Posterior cingulate gyrus (tissue), 11 donors: ENCODE measurements at regions not wholly inside any gene's neighbourhood (a gene's known extent, or its start where the extent isn't known, plus 50 kb on each side); places are given as distances from the start of the nearest gene placed in this dataset.
"Not testable (repeated sequence)": the region's sequence is repeated elsewhere in the genome, so short reads cannot be mapped to it uniquely, and the experiment has no call there.

Experiments
- DNase-seq, 10 donors: peaks; one replicate each; pipeline versions ENCODE4 v3.0.0 to v3.0.0-alpha.2; 2020 to 2021; ENCODE audit warnings: mixed read lengths in 3 of 10
- intact Hi-C: fragments of 100-400 bp; cut with DNase I; formaldehyde crosslinking; loops from one replicate; pipeline ENCODE4 v1.15.1; 2023

DNA sequence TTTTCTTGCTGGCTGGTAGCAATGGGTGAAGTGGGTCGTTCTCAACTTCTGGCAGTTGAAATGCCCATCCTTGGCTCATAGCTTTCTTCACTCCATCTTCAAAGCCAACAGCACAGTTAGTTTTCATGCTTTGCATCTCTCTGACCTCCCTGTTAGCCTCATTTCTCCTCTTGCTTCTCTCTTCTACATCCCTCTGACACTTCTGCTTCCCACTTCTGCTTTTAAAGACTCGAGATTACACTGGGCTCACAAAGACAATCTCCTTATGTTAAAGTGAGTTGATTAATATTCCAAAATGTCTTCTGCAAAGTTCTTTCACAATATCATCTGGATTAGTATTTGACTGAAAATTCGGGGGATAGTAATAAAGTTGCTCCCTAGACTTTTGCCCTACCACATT lies 684.8 kb upstream of the CCNG1 start:
- intact Hi-C loops = no loop called here
- DNase-seq = no peak

DNA sequence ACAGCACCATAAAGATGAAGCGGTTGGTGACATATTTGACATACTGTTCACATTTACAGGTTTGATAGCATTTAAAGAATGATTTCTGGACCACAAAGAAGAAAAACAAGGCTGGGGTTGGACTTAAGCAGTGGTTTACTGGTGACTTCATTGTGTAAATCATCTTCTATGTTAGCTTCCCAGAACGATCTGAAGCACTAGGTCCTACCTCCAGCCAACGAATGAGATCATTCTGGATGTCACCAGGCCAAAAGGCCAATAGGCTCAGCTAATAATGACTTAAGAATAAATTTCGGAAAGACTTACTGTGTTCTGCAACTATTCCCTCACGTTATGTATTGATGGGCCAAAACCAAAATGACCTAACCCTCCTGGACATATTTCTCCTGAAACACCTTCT lies 675.3 kb upstream of the CCNG1 start:
- intact Hi-C loops = no loop called here
- DNase-seq = no peak

DNA sequence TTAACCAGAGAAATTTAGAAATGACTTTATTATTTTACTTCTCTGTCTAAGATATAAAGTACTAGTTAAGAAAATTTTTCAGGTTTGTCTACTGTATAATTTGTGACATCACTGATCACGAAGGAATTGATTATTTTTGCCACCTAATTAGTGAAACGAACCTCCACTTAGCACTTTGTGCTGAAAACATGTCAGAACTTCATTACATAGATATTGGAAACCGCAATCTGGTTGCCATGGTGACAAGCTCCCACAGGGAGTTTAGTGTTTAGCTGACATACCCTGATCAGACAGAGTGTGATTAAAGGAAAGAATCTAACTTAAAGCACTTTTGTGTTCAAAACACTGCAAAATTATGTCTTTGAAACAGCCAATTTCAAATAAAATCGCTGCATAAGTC lies 668.4 kb upstream of the CCNG1 start:
- intact Hi-C loops = no loop called here
- DNase-seq = no peak

DNA sequence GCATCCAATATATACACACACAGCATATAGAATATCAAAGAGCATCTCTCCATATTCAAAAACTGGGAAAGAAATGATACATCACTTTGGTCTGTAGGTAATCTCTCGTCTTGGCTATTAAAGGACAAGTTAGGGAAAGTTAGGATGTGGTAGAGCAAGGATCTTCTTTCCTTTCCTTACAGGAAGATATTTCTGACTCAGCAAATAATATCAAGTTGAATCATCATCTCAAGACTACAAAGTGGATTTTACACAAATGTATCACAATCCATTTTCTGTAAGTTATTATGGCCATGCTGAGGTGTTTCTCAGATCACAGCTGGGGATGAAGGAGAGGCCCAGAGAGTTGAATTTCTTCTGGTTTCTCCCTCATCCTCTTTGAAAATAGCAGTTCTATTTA lies 651.7 kb upstream of the CCNG1 start:
- intact Hi-C loops = no loop called here
- no peak for DNase-seq

DNA sequence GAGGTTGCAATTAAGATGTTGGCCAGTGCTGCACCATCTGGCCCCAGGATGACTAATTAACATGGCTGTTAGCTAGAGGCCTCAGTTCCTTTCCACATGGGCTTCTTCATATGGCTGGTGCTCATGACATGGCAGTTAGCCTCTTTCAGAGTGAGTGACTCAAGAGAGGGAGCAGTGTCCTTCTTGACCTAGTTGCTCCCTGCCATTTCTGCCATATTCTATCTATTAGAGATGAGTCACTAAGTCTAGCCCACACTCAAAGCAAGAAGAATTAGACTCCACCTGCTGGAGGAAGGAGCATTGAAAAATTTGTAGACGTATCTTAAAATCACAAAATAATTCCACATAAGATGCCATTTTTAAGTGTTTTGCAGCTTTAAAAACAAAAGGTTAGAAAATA lies 651.2 kb upstream of the CCNG1 start:
- intact Hi-C loops = no loop called here
- no peak for DNase-seq

DNA sequence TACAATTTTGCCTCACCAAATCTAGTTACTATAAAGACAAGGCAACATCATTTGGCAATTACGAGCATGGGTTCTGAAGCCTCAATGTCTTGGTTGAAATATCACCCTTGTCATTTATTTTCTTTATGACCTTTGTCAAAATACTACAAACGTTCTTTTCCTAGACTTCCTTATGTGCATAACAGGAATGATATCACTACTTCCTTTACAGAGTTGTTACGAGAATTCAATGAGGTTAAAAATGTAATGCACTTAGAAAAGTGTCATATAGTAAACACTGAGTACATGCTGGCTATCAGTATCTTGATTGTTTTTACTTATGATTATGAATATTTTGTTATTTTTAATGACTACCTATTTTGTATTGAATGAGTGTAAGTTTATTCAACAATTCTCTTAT lies 640.9 kb upstream of the CCNG1 start:
- intact Hi-C loops = no loop called here
- no peak for DNase-seq

DNA sequence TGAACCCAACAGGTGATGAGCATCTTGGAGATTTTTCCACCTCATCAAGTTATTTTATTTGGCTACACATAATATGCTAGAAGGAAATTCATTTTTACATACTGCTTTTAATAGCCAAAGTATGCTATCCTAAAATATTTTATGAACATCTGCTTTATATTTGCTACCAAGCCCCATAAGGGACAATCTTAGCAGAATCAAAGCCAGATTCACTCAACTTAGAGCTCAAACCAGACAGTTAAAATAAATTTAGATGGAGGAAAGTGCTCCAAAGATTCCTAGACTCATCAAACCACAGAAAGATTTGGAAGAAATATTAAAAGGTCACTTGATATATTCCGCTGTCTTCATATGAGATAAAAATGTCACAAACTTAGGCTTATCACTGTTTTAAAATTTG lies 637.1 kb upstream of the CCNG1 start:
- intact Hi-C loops = no loop called here

DNA sequence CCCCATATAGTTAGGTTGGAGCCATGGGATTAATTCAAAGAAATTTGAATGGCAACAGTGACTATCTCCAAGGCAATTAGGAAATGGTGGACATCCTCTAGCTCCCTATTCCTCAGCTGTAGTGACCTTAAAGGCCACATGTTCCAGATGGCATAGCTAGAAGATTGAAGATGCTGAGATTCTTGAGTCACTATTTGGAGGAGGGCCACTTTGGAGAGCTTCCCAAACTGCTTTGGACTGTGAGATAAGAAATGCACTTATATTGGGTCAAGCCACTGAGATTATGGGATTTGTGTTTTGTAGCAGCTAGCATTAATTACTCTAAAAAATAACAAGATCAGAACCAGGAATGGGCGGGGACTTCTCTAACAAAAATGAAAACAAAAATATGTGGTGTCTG lies 636.2 kb upstream of the CCNG1 start:
- no peak for DNase-seq
- intact Hi-C loops = no loop called here

More for the DNA sequence above, 637.1 kb upstream of the CCNG1 start:
- DNase-seq = no peak

DNA sequence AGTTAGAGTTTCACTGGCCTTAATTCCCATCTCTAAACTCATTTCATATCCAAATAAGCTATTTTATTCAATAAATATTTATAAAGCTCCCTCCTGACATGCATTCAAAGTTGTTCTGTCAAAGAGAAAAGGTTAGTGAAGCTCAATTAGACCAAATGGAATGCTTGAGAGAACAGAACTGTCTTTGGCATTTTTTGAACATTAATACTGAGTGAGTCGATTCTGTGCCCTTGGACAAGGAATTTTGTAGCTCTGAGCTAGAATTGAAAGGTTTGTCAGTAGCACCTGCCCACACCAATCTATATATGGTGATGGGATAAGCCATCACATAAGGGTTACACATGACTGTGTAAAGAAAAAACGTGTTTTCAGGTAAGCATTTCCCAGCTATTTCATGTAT lies 631.2 kb upstream of the CCNG1 start:
- no peak for DNase-seq
- intact Hi-C loops = no loop called here

DNA sequence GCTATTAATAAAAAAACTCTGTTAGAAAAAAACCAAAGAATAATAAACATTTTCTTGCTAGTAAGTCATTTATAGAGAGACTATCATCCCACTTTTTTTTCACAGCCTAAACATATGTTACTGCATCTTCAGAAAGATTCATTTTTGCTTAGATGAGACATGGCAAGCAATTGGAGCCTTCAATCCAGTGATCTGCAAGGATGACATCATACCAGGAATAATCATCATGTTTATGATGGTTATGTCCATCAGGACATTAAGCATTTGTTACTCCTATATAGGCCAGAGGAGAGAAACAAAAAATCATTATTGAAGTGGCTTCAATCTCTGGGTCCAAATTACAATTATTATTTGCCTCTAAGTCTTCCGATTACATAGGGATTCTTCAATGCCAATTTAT lies 626.3 kb upstream of the CCNG1 start:
- no peak for DNase-seq
- intact Hi-C loops = no loop called here

DNA sequence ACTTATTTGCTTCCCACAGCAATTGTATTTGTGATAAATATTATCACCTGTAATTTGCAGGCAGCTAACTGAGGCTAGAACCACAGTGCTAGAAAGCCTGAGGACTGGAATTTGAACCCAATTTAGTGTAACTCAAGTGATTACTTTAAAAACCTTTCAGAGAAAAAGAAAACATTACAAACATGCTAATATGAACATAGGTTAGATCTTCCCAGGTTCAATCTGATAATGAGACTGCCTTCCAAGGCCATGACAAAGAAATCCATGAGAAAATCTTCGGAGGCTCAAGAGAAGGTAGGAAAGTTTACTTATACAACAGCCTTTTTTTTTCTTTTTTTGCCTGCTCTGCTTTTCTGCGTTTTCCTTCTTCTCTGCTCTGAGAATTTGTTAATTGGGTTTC lies 620.6 kb upstream of the CCNG1 start:
- no peak for DNase-seq
- intact Hi-C loops = no loop called here

DNA sequence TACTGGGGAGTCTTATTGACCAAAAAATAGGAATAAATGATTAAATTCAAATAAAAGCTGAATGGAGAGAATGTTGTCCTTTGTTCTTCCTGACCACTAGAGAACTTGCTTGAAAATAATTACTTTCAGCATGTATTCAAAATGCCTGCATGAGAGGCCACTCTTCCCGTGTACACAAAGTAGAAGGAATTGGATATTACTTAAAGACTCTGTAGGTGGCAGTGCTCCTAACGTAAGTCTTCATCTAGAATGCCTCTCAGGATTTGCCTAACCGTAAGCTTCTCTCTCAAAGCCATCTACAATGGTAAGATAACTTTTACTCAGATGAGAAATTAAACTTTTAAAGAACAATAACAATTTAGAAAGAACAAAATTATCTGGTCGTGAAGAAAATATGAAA lies 620.0 kb upstream of the CCNG1 start:
- no peak for DNase-seq
- intact Hi-C loops = no loop called here

DNA sequence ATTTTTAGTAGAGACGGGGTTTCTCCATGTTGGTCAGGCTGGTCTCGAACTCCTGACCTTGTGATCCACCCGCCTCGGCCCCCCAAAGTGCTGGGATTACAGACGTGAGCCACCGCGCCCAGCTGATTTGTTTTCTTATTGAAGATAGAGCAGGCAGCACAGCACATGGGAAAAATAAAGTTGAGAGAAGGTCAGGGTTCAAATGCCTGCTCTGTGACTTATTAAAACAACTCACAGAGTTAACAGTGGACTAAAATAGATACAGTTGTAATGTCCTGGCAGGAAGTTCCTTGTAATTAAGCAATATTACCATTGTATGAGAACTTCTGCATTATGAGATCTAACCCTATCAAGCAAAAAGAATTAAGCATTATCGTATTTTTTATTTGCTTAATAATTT lies 615.7 kb upstream of the CCNG1 start:
- intact Hi-C loops, DNase-seq: not testable (repeated sequence)

DNA sequence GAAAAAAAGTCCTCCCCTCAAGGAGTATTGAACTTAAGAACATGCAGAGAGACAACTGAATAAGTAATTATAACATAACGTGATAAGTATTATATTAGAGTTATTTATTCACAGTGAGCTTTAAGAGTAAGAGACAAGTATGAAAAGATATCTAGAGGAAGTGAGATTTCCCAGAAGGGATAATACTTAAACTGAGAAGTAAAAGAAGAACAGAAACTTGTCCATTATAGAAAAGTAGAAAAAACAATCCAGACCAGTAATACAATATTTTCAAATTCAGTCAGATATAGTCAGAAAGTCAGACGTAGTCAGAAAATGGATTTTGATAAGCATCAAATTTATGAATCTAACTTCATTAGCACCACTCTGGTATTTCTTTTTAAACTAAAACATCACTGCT lies 613.0 kb upstream of the CCNG1 start:
- no peak for DNase-seq
- intact Hi-C loops = no loop called here

DNA sequence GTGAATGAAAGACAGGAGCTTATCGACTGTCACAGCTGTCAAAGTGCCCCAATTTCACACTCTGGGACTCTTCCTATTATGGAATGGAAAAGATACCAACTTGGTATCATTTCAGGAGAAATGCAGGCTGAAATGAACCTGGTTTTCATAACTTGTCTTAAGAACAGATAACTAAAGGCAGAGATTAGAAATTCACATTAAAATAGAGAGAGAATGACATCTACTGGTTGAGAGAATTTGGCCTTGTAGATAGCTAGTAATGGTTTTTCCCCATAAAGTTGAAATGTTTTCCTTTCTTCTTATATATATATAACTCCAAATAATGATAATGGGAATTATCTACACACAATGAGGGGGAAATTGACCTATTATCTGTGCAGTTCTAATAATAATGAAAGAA lies 600.2 kb upstream of the CCNG1 start:
- no peak for DNase-seq
- intact Hi-C loops = no loop called here

DNA sequence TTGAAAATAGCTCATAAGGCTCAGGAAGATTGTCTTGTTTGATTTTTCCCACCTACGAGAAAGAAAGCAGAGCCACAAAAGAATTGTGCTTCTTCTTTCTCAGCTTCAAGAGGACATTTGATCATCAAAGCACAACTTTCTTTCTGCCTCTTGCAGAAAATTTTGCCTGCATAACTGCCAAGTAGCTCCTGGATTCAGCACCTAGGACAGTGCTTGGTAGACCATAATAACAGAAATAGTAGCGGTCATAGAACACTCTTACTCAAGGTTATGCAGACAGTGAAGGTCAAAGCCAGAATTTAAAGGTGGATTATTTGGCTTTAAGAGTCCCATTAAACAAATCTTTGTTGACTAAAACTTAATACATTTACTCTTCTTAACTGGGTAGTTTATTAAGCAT lies 594.7 kb upstream of the CCNG1 start:
- no peak for DNase-seq
- intact Hi-C loops = no loop called here

DNA sequence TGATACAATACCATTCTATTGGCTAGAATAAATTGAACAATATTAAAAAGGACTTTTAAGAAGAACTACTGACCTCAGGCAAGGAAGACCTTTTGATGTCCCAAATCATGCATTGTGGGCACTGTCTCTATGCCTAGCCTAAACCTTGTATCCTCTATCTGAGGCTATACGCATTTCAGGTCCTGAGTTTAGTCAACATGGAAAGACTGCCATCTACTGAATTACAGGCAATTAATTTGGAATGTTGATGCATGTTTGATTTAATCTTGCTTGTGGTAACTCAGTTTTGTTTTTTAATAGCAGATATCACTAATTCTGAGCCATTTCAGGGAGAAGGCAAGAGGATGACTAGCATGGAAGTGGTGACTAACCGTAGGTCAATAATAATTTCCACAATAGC lies 585.3 kb upstream of the CCNG1 start:
- DNase-seq = no peak
- intact Hi-C loops = no loop called here

DNA sequence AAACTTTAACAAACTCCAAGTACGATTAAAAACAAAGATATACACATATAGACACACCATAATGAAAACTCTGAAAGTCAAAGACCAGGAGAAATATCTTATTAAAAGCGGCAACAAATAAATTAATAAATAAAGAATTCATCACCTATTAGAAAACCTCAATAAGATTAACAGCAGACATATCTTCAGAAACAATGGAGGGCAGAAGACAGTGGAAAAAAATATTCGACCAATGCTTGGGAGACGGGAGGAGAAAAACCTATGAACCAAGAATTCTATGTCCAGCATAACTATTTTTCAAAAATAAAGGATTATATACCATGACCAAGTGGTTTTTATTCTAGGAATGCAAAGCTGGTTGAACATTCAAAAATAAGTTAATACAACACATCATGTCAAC lies 578.6 kb upstream of the CCNG1 start:
- intact Hi-C loops = no loop called here
- no peak for DNase-seq

DNA sequence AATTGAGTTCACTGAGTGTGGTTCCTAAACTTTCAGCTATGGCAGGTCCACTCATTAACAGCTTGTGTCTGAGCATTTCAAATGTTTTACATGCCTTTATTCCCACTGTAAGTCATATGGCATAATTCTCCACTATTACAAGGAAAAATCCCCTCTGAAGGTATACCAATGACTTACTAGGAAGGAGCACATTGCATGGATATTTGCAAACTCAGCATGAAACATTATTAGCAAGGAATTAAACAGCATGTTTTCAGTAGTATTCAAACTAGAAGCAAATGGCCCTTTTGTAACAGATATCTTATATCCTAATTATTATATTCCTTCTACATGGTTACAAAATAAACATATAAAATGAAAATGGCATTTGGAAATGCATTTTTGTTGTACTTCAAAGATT lies 566.4 kb upstream of the CCNG1 start:
- DNase-seq = no peak
- intact Hi-C loops = no loop called here

DNA sequence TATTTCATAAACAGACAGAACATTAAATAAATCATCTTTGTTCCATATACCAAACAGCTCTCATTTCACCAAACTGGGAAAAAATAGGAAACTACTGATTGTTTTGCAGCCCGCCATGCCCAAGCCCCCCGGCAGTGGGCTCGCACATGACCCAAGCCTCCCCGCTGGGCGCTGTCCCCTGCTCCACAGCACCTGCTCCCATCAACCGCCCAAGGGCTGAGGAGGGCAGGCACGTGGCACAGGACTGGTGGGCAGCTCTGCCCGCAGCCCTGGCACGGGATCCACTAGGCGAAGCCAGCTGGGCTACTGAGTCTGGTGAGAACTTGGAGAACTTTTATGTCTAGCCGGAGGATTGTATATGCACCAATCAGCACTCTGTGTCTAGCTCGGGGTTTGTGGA lies 554.8 kb upstream of the CCNG1 start:
- intact Hi-C loops = no loop called here

DNA sequence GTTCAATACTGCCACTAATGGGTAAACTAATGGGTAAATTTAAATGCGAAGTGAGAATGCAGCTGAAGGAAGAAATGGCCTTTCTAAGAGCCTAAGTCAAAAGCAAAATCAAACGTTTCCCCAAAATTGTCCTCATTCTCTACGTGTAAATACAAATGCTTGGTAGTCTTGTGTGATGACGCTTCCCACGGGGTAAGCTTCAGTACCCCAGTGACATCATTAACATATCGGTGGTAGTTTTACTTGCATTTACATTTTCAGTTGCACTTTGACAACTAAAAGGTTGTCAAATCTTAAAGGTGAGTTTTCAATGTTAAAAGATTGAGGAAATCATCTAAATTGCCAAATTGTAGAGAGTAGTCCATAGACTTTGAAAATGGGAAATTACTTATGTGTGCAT lies 550.7 kb upstream of the CCNG1 start:
- intact Hi-C loops = no loop called here
- no peak for DNase-seq

More for the DNA sequence above, 554.8 kb upstream of the CCNG1 start:
- DNase-seq = peak in 1 of 10 donors; percentile 64

DNA sequence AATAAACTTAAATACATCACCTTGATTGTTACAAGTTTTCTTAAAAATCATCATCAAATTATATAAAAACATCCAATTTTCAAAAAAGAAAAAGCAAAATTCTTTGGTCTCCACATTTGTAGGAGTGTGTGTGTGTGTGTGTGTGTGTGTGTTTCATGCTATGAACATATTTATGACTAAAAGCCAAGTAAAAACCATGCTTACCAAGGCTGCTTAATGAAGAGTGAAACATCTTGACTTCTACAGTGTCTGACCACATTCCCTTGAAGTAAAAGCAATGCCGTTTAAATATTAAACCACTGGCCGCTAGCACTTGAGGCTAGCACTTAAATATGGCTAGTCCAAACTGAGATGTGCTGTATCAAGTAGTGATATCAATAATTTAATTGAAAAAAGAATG lies 549.1 kb upstream of the CCNG1 start:
- intact Hi-C loops = no loop called here
- no peak for DNase-seq

DNA sequence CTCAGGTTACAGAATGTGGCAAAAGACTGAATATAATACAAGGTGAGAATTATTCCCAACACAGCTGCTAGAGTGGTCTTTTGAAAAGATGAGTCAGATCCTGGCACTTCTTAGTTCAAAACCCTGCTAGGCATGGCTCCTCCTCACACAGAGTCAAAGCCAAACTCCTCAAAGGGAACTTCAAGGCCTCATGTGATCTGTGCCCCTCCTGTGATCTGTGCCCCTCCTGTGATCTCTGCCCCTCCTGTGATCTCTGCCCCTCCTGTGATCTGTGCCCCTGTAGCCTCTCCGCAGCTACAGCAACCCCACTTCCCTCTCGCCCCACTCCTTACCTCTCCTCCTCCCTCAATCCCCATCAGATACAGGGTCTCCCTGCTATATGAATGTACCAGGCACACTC lies 525.5 kb upstream of the CCNG1 start:
- intact Hi-C loops = no loop called here
- DNase-seq = peak in 1 of 10 donors; percentile 58

DNA sequence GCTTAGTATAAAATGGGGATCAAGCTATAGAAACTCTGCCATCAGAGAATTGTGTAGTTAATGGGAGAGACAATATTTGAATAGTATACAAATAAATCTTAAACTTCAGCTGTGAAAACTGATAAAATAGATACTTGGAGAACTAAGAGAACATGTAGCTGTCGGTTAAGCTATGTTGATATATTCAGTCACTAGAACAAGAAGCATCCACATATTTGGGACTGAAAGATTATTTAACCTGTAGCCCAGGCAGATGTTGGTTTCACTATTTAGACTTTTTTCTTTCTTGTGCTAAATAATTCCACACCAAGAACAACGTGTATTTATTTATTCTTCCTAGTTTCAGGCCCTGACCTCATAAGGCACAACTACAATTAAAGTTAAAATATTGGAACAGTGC lies 521.0 kb upstream of the CCNG1 start:
- DNase-seq = no peak
- intact Hi-C loops = no loop called here
